C4-2B (cell line): ENCODE measurements at regions not wholly inside any gene's neighbourhood (a gene's known extent, or its start where the extent isn't known, plus 50 kb on each side); places are given as distances from the start of the nearest gene placed in this dataset.

Experiments
- ZFX ChIP-seq: fragments of 450-650 bp; IDR thresholded peaks from 2 replicates; pipeline ENCODE4 v1.6.1; 2017
- TF ChIP-seq, protein P1 (sequence below): fragments of 450-650 bp; conservative IDR thresholded peaks from 2 replicates; pipeline ENCODE4 v1.5.1; 2017; ENCODE audit warnings: mild to moderate bottlenecking

DNA sequence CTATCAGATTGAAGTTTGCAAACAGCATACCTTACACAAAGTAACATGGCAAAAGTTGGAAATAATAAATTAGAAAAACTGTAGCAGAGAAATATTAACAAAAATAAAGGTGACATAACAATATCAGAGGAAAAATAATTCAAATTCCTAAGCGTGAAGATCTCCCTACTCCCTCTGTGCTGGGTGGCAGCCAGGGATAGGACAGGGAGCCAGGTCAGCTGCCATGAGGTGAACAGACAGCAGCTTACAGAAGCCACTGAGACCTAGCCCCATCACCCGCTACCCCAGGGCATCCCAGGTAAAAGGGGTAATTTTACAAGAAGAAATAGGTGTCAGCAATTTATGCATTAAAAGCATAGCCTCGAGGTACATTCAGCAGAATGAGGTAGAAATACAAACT, 423.8 kb upstream of the HS6ST1 start:
- TF ChIP-seq, protein P1, sequence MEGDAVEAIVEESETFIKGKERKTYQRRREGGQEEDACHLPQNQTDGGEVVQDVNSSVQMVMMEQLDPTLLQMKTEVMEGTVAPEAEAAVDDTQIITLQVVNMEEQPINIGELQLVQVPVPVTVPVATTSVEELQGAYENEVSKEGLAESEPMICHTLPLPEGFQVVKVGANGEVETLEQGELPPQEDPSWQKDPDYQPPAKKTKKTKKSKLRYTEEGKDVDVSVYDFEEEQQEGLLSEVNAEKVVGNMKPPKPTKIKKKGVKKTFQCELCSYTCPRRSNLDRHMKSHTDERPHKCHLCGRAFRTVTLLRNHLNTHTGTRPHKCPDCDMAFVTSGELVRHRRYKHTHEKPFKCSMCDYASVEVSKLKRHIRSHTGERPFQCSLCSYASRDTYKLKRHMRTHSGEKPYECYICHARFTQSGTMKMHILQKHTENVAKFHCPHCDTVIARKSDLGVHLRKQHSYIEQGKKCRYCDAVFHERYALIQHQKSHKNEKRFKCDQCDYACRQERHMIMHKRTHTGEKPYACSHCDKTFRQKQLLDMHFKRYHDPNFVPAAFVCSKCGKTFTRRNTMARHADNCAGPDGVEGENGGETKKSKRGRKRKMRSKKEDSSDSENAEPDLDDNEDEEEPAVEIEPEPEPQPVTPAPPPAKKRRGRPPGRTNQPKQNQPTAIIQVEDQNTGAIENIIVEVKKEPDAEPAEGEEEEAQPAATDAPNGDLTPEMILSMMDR = no peak
- TF ChIP-seq ZFX = no peak
